ENCODE measurements at regions not wholly inside any gene's neighbourhood (a gene's known extent, or its start where the extent isn't known, plus 50 kb on each side); places are given as distances from the start of the nearest gene placed in this dataset.

DNA sequence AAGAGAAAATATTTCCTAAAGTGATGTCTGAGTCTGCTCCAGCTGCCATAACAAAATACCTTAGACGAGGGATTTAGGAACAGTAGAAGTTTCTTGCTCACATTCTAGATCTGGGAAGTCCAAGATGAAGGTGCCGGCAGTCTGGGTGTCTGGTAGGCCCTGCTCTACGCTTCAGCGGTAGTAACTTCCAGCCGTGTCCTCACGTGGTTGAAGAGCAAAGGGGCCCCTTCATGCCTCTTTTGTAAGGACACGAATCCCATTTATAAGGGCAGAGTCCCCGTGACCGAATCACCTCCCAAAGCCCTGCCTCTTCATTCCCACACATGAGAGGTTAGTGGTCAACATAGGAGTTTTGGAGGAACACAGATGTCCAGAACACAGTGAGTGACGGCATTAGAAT is 52.2 kb upstream of the INPP5A start:
- Histone ChIP-seq H3K9me3 (ENCODE audit: control insufficient read depth in 2 of 3, insufficient read depth in 1 of 3, low read length in 3 of 3) (no peaks in the 10 kb centered on the region), H3K4me3 (ENCODE audit: low read length in 3 of 3) (no peak overlapping the region), H3K9ac (ENCODE audit: low read length in 3 of 3) (no peak overlapping the region), H3K4me1 (ENCODE audit: control insufficient read depth in 2 of 3, insufficient read depth in 2 of 3, low read depth in 1 of 3, low read length in 3 of 3) (no peaks in the 10 kb centered on the region), H3K27me3 (ENCODE audit: control insufficient read depth, insufficient read depth, low read length) (no peaks in the 10 kb centered on the region), H3K27ac (ENCODE audit: low read depth in 2 of 2, low read length in 2 of 2) (no peak overlapping the region), H3K36me3 (ENCODE audit: control insufficient read depth in 2 of 3, insufficient read depth in 3 of 3, low read length in 3 of 3) (no peaks in the 10 kb centered on the region)
- TF ChIP-seq CTCF (IDR thresholded peaks at IDR 0.05; ENCODE audit: borderline replicate concordance, extremely low read depth, insufficient read depth): no peak
- intact Hi-C loops (cut with DNase I): no loop called here
- FAIRE-seq: no peak
- DNase-seq: peak in 1 of 5 donors; percentile 18

DNA sequence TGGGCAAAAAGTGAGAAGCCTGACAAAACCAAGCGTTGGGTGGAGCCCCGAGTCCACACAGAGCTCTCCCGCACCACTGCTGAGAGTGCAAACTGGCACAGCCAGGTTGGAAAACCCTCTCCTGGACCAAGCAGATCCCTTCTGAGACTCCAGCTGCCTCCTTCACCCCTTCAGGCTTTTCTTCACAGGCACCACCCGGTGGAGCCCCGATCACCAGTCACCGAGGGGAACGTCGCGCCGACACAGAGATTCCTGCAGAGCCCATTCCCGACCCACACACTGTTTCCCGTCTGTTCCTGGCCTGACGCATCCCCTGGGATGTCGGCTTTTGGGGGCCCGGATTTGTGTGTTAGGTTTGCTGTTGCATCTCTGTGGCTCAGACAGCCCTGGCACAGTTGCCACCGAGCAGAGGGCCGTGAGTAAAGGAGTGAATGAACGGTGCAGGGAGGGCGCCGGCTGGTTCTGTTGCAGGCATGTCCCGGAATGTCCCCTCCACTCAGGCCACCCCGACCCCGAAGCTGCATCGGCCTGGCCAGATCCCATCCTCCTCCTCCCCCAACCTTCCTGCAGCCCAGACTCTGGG is 51.0 kb upstream of the INPP5A start:
- DNase-seq: peak in 1 of 5 donors; percentile 57

DNA sequence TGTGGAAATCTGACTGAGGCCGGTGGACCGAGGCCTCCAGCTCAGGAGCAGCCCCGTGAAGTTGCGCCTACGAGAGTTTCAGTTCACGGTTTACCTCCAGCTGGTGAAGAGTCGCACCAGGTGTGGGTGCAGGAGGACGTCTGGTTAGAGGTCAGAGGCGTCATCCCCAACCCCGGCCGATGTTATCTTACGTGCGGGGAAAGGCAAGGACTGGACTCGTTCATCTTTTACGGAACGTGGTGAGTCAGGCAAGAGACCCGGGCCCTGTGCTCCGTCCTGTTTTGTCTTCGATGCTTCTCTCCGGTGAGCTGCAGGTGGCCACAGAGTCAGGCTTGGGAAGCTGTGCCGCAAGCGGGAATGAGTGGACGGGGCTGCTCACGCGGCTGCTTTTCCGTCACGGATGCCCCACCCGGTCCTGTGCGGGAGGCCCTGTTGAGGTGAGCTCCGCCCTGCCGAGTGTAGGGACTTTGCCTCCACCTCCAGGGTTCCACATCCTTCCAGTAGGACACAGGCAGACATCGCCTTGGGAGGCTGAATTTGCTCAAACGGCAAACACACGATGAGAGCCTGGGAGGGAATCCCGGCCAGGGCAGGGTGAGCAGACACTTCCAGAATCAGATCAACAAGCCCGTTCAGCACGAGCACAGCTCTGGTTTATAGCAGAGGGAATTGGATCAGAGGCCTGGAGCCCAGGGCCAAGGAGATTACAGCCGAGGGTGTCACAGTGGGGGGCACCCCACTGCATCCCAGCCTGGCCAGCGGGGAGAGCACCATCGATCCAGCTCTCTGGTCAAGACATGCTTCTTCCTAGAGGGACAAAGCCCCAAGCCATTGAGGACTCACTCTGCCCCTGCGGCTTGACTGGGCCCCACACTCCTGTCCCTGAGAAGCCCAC is 50.1 kb upstream of the INPP5A start:
- Histone ChIP-seq H3K27ac (ENCODE audit: low read depth in 2 of 2, low read length in 2 of 2) (no peak overlapping the region), H3K36me3 (ENCODE audit: control insufficient read depth in 2 of 3, insufficient read depth in 3 of 3, low read length in 3 of 3) (no peaks in the 10 kb centered on the region), H3K27me3 (ENCODE audit: control insufficient read depth, insufficient read depth, low read length) (no peaks in the 10 kb centered on the region), H3K9ac (ENCODE audit: low read length in 3 of 3) (no peak overlapping the region), H3K4me1 (ENCODE audit: control insufficient read depth in 2 of 3, insufficient read depth in 2 of 3, low read depth in 1 of 3, low read length in 3 of 3) (peaks cover 0 to 2% (median 0%) of the 10 kb centered on the region in 3 donors), H3K9me3 (ENCODE audit: control insufficient read depth in 2 of 3, insufficient read depth in 1 of 3, low read length in 3 of 3) (no peaks in the 10 kb centered on the region), H3K4me3 (ENCODE audit: low read length in 3 of 3) (no peak overlapping the region)
- peak in 2 of 5 donors; percentile 43 to 59 for DNase-seq
- FAIRE-seq: no peak
- intact Hi-C loops (cut with DNase I): no loop called here
- TF ChIP-seq CTCF (IDR thresholded peaks at IDR 0.05; ENCODE audit: borderline replicate concordance, extremely low read depth, insufficient read depth): no peak

More for the DNA sequence above, 51.0 kb upstream of the INPP5A start:
- H3K9ac ChIP-seq (ENCODE audit: low read length in 3 of 3): no peak overlapping the region
- H3K27me3 ChIP-seq (ENCODE audit: control insufficient read depth, insufficient read depth, low read length): no peaks in the 10 kb centered on the region
- no peak for FAIRE-seq
- no peaks in the 10 kb centered on the region for H3K36me3 ChIP-seq (ENCODE audit: control insufficient read depth in 2 of 3, insufficient read depth in 3 of 3, low read length in 3 of 3)
- H3K9me3 ChIP-seq (ENCODE audit: control insufficient read depth in 2 of 3, insufficient read depth in 1 of 3, low read length in 3 of 3): no peaks in the 10 kb centered on the region
- no peak overlapping the region for H3K27ac ChIP-seq (ENCODE audit: low read depth in 2 of 2, low read length in 2 of 2)
- intact Hi-C loops (cut with DNase I): no loop called here
- H3K4me3 ChIP-seq (ENCODE audit: low read length in 3 of 3): no peak overlapping the region
- H3K4me1 ChIP-seq (ENCODE audit: control insufficient read depth in 2 of 3, insufficient read depth in 2 of 3, low read depth in 1 of 3, low read length in 3 of 3): no peaks in the 10 kb centered on the region
- TF ChIP-seq CTCF (IDR thresholded peaks at IDR 0.05; ENCODE audit: borderline replicate concordance, extremely low read depth, insufficient read depth): no peak

All from kidney (tissue), 13 donors.